ENCODE measurements at regions not wholly inside any gene's neighbourhood (a gene's known extent, or its start where the extent isn't known, plus 50 kb on each side); places are given as distances from the start of the nearest gene placed in this dataset.

DNA sequence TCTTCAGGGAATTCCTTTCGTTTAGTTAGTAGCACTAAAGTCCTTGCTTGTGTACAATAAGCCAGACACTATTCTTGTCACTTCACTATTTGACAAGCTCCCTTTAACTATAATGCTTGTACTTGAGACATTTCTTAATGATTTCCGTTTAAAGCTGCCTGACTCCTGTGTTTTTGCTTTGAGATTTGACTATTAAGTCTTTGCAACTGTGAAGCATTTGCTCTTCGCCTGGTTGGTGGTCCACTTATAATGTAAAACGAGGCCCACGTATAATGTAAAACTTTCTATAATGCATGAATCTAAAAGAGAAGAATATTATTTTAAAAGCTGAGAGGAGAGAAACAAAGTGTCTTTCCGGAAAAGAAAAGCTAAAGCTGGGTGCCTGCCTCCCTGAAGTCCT lies 204.1 kb upstream of the FAM47C start:
- H3K27ac ChIP-seq = no peak overlapping the region
- TF ChIP-seq, protein P1, sequence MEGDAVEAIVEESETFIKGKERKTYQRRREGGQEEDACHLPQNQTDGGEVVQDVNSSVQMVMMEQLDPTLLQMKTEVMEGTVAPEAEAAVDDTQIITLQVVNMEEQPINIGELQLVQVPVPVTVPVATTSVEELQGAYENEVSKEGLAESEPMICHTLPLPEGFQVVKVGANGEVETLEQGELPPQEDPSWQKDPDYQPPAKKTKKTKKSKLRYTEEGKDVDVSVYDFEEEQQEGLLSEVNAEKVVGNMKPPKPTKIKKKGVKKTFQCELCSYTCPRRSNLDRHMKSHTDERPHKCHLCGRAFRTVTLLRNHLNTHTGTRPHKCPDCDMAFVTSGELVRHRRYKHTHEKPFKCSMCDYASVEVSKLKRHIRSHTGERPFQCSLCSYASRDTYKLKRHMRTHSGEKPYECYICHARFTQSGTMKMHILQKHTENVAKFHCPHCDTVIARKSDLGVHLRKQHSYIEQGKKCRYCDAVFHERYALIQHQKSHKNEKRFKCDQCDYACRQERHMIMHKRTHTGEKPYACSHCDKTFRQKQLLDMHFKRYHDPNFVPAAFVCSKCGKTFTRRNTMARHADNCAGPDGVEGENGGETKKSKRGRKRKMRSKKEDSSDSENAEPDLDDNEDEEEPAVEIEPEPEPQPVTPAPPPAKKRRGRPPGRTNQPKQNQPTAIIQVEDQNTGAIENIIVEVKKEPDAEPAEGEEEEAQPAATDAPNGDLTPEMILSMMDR (conservative IDR thresholded peaks at IDR 0.05) = no peak

DNA sequence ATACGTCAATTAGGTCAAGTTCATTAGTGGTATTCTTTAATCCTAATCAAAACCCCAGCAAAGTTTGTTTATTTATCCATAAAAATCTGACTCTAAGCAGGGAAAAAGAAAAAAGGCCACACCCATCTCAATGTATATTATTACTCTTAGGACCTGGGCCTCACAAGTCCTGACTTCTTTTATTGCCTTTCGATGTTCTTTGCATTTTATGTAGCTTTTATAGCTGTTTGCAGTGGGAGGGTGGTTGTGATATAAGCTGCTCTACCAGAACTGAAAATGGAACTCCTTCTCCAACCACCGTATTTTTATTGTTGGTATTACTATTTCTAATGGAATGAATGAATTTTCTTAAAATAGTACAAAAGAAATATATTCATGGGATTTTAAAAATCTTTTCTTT lies 163.3 kb upstream of the FAM47C start:
- H3K27ac ChIP-seq = peak overlapping the region; percentile 38
- TF ChIP-seq, protein P1 (conservative IDR thresholded peaks at IDR 0.05) = no peak

DNA sequence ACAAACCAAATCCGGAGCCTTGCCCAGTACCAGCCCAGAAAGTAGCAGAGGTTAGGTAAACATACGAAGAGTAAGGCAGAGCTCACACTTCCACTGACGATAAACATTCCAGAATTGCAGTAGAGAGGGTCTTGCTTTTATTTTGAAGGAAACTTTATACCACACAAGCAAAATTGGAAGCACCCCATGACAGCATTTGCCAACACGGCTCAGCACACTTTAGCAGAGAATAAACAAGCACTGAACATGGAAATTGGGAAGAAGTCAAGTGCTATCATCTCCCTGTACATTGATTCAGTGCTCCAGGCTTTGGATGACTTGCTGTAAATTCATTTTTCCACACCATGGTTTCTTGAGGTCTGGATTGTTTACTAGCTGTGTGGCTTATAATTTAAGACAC lies 160.7 kb upstream of the FAM47C start:
- H3K27ac ChIP-seq = peak overlapping the region; percentile 78
- TF ChIP-seq, protein P1 (conservative IDR thresholded peaks at IDR 0.05) = no peak

DNA sequence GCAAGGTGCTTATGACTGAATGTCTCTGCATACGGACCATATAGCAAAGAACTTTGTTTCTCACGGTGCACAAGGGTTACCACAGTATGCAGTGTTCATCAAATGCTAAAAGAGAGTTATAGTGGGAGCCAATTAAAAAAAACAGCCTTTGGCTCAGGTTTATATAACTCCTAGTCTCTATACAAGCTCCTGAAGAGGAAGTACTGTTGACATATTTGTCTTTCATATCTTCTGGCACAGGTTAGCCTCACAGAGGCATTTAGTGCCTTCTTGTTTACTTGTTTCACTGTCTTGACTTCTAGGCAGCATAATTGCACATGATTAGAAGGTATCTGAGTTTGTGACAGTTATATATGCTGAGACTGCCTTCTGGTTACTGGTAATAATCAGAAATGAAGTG lies 158.8 kb upstream of the FAM47C start:
- TF ChIP-seq, protein P1 (conservative IDR thresholded peaks at IDR 0.05) = no peak
- peak overlapping the region; percentile 78 for H3K27ac ChIP-seq

DNA sequence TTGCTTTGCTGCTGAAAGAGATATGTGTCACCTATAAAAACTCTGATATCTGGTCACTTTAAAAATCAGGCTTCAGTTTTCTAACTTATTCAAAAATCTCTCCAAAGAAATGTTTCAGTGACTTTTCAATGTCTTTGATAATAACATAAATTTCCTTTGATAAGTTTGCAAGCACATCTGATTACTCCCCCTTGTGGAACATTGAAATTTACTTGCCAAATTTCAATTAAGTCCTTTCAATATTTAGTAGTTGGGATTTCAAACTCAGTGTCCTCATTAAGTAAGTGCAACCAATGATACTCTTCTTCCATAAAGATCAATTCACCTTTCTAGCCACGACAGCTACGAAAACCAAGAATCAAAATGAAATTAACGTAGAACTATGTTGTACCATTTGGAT lies 151.3 kb upstream of the FAM47C start:
- no peak overlapping the region for H3K27ac ChIP-seq
- TF ChIP-seq, protein P1 (conservative IDR thresholded peaks at IDR 0.05) = peak; percentile 64

DNA sequence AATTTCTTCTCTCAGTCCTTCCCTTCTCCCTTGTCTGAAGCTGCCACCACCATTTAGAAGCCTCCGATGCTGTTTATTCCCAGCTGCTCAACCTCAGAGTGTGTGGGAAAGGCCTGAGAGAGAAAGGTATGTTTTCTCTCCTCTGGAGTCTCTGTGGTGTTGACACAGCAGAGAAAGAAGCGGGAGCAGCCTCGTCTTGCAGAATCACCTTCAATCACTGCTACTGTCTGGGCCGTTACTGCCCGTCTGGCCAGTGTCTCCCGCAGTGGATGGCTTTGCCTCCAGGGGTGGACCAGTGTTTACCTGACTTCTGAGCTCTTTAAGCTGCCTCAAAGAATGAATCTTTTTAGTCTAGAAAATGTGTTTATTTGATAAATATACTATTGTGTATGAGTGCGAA lies 148.9 kb upstream of the FAM47C start:
- TF ChIP-seq, protein P1 (conservative IDR thresholded peaks at IDR 0.05) = no peak
- no peak overlapping the region for H3K27ac ChIP-seq

DNA sequence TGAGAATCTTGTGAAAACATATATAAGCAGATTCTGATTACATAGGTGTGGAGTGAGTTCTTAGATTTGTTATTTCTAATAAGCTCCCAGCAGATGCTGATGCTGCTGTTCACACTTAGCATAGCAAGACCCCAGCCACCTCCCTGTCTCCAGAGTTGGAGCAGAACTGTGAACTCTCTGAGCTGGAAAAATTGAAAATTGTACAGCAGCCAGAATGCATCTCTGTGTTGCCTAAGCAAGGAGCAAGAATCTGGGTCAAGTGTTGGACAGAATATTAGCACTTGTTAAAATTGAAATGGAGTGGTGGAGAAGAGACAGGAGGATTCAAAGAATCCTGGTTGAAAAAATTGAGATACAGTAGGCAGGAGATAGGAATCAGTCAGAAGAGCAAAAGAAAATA lies 146.6 kb upstream of the FAM47C start:
- H3K27ac ChIP-seq = no peak overlapping the region
- TF ChIP-seq, protein P1 (conservative IDR thresholded peaks at IDR 0.05) = no peak

DNA sequence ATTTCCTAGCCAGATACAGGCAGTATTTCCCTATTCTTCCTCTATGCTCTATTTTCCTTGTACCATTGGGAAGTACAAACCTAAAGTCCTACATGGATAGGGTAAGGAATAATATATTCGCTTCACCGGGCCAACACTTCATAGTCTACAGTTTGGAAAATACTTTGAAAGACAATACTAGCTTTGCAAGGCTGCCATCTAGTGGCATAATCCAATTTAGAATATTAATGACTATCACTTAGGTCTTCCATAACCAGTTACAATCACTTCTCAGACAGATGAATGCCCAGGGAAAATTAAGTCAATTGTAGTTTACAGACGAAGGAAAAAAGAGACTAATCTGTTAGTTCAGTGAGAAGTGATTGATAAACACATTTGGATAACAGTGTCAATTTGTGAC lies 141.0 kb upstream of the FAM47C start:
- no peak overlapping the region for H3K27ac ChIP-seq
- TF ChIP-seq, protein P1 (conservative IDR thresholded peaks at IDR 0.05) = peak; percentile 74
